ENCODE measurements at regions not wholly inside any gene's neighbourhood (a gene's known extent, or its start where the extent isn't known, plus 50 kb on each side); places are given as distances from the start of the nearest gene placed in this dataset.

DNA sequence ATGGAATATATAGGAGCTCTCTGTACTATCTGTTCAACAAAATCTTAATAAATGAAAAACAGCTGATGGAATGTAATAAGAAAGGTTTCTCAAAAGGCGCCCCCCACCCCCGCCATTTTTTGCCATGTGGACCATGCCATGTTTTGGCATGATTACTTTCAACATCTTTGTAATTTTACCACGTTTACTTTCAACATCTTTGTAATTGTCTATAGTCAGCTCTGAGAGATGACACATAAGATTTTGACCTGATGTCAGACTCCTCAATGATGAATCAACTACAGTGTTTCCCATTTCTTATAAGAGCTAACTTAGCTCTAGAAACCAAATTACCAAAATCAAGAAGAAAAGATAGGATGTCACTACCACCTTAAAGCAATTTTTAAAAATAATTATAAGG lies 144.9 kb upstream of the AHR start:
- no peak for TF ChIP-seq BHLHE40 (IDR thresholded peaks at IDR 0.05; ENCODE audit: low read depth, low read length)
- no peak for TF ChIP-seq POLR2A (IDR thresholded peaks at IDR 0.05; ENCODE audit: low read length)
- TF ChIP-seq, protein P1, sequence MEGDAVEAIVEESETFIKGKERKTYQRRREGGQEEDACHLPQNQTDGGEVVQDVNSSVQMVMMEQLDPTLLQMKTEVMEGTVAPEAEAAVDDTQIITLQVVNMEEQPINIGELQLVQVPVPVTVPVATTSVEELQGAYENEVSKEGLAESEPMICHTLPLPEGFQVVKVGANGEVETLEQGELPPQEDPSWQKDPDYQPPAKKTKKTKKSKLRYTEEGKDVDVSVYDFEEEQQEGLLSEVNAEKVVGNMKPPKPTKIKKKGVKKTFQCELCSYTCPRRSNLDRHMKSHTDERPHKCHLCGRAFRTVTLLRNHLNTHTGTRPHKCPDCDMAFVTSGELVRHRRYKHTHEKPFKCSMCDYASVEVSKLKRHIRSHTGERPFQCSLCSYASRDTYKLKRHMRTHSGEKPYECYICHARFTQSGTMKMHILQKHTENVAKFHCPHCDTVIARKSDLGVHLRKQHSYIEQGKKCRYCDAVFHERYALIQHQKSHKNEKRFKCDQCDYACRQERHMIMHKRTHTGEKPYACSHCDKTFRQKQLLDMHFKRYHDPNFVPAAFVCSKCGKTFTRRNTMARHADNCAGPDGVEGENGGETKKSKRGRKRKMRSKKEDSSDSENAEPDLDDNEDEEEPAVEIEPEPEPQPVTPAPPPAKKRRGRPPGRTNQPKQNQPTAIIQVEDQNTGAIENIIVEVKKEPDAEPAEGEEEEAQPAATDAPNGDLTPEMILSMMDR (IDR thresholded peaks at IDR 0.05) = no peak
- TF ChIP-seq FOSL2 (IDR thresholded peaks at IDR 0.05) = no peak
- no peak for TF ChIP-seq FOSL2 (CRISPR knock-in tag; IDR thresholded peaks at IDR 0.05)
- TF ChIP-seq PHF8 (IDR thresholded peaks at IDR 0.05; ENCODE audit: borderline replicate concordance, low read depth) = no peak
- no peak for TF ChIP-seq MAZ (IDR thresholded peaks at IDR 0.05; ENCODE audit: borderline replicate concordance, low read depth, low read length)
- TF ChIP-seq, protein P2, sequence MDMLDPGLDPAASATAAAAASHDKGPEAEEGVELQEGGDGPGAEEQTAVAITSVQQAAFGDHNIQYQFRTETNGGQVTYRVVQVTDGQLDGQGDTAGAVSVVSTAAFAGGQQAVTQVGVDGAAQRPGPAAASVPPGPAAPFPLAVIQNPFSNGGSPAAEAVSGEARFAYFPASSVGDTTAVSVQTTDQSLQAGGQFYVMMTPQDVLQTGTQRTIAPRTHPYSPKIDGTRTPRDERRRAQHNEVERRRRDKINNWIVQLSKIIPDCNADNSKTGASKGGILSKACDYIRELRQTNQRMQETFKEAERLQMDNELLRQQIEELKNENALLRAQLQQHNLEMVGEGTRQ (IDR thresholded peaks at IDR 0.05) = no peak
- no peak for TF ChIP-seq HDAC2 (IDR thresholded peaks at IDR 0.05)
- no peak for TF ChIP-seq JUNB (IDR thresholded peaks at IDR 0.05)
- TF ChIP-seq TP53 (CRISPR knock-in tag; IDR thresholded peaks at IDR 0.05) = no peak
- TF ChIP-seq, protein P3, sequence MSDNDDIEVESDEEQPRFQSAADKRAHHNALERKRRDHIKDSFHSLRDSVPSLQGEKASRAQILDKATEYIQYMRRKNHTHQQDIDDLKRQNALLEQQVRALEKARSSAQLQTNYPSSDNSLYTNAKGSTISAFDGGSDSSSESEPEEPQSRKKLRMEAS (IDR thresholded peaks at IDR 0.05) = no peak
- TF ChIP-seq MAFK (IDR thresholded peaks at IDR 0.05; ENCODE audit: partially characterized antibody) = no peak
- no peak for TF ChIP-seq CEBPB (IDR thresholded peaks at IDR 0.05)
- no peak for TF ChIP-seq RFX5 (IDR thresholded peaks at IDR 0.05)
